NCI-H1092 treated with DMSO at 0.1 percent for 48 hours (cell line): ENCODE measurements at regions not wholly inside any gene's neighbourhood (a gene's known extent, or its start where the extent isn't known, plus 50 kb on each side); places are given as distances from the start of the nearest gene placed in this dataset.

Experiments used
- DNase-seq: peaks from one replicate; lab custom pipeline; 2025; lab: John Stamatoyannopoulos, UW

DNA sequence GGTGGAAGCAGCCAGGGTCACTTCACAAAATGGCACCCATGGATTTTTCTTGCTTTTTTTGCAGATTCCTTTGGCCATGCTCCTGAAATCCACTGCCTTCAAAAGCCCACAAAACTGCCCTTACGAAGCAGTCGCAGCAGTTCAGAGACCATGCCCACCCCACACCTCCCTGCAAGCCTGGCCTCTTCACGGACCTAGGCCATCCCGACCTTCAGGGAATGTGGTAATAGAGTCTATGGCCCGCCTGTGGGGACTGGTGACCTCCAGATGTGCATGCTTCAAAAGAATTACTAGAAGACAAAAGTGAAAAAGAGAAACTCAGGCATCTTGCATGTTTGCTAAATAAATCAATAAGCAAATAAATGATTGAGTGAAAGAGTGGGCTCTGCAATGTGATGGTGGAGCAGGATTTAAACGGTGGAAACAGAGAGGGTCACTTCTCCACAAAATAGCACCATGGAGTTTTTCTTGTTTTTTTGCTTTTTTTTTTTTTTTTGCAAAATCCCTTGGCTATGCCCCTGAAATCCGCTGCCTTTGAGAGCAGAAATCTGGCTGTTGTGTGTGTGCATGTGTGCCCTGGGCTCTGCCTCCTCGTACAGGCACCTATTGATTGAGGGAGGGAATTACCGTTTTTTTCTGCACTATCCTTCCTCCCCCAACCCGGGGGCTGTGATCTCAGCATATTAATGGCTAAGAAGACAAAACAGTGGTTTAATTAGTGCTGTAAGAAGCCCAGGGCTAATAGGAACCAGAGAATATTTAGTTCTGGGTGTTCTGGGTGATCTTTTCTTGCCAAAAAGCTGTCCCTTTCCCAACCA lies 107.4 kb downstream of the PXDC1 start:
- DNase-seq = no peak

GRCh38 chr6:3640868-3641267 lies 110.6 kb downstream of the PXDC1 start:
- DNase-seq = no peak

DNA sequence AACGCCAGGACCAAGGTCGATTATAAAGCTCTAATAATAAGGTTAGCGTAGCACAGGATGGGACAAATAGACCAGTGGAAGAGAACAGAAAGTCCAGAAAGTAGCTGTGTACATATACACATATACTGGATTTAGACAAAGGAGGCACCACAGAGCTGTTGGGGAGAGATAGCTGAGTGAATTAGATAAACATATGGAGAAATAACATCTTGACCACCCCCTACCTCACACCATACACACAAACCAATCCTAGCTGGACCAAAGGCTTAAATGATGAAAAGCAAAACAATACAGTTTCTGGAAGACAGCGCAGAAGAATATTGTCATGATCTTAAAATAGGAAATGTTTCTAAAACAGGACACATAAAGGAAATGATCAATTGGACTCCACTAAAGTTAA lies 112.9 kb downstream of the PXDC1 start:
- DNase-seq = no peak

- no peak for DNase-seq
These were observed 115.5 kb downstream of the PXDC1 start for GRCh38 chr6:3636060-3636459.

- DNase-seq = no peak
These were observed 116.0 kb downstream of the PXDC1 start for GRCh38 chr6:3635482-3635881.

DNA sequence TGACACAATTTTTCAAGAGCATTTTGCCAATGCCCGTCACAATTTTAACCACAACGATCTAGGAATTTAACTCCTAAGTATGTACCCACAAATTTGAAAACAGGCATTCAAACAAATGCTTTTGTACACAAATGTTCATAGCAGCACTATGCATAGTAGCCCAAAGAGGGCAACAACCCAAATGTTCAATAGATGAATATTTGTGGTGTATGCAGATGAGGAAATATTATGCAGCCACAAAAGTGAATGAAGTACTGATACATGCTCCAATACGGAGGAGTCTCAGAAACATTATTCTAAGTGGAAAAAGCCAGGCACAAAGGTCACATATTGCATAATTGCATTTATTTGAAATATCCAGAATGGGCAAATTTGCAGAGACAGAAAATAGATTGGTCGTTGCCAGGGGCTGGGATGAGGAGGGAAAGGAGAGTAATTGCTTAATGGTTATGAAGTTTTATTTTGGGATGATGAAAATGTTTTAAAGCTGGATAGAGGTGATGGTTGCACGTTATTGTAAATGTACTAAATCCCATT lies 117.2 kb downstream of the PXDC1 start:
- DNase-seq = no peak

DNA sequence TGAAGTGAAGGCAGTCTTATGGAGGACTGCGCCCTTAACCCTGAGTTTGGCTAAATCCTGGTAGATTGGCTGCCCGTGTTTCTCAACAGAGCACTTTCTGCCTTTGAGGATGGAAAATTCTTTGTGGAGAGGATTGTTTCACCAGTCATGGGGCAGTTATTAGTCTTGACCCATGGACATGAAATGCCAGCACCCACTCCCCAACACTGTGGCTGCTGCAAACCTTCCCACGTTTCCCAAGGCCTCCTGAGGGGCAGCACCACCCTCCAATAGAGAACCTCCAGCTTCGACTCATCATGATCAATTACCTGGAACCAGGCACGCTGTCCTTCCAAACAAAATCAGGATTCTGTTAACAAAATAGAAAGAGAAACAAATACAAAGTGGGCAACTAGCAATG lies 117.8 kb downstream of the PXDC1 start:
- no peak for DNase-seq

DNA sequence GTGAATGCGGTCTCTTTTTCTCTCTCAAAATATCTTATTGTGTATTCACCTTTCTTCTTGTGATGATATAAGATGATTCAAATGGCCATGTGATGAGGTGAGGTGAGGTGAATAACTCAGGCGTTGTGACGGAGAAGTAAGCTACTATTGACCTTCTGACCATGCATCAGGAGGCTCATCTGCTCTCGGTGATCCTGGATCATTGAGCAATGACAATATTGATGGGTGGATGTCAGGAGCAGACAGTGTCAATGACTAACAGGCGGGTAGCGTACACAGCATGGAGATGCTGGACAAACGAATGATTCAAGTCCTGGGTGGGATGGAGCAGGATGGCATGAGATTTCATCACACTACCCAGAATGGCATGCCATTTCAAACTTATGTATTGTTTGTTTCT lies 119.6 kb downstream of the PXDC1 start:
- no peak for DNase-seq

DNA sequence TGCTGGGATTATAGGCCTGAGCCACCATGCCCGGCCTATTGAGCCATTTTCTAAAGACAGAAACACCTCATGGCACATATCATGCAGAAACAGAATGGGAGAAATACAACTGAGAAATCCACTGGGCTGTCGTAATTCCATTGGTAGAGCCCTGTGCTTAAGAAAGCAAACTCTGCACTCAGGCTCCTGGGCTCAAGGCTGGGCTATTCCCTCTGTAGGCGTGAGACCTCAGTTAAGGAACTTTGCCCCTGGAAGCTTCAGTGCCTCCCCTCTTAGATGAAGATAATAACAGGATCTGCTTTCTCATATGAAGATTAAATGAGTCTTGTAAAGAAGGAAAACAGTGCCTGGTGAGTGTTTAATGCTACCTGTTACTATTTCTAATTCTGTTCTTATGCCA lies 120.3 kb downstream of the PXDC1 start:
- DNase-seq = no peak

- no peak for DNase-seq
These were observed 121.2 kb downstream of the PXDC1 start for GRCh38 chr6:3630258-3630835.

GRCh38 chr6:3627956-3628835 lies 123.3 kb downstream of the PXDC1 start:
- DNase-seq = no peak

GRCh38 chr6:3627501-3627900 lies 124.0 kb downstream of the PXDC1 start:
- DNase-seq = no peak

DNA sequence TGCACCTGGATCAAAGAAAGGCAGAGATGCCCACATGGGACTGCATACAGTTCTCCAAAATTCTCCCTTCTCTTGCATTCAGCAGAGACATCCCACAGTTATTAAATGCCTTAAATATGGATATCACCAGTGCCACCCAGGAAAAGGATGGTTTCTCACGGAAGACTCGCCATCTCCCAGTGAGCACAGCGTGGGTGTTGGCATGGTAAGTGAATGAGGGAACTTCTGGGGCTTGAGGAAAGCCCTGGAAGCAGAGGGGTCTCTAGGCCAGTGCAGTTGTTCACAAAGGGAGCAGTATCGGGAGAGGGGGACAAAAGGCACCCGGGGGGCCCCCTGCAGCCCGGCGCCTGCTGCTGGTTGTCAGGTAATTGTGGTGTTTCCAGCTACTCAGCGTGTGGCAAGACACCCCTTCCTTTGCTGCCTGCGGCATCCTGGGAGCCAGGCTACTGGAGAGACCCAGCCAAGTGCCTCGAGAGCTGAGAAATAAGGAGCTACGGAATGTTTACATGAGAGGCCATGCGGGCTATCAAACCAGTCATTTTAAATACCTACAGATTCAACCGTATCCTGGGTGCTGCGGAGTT lies 125.4 kb downstream of the PXDC1 start:
- no peak for DNase-seq

DNA sequence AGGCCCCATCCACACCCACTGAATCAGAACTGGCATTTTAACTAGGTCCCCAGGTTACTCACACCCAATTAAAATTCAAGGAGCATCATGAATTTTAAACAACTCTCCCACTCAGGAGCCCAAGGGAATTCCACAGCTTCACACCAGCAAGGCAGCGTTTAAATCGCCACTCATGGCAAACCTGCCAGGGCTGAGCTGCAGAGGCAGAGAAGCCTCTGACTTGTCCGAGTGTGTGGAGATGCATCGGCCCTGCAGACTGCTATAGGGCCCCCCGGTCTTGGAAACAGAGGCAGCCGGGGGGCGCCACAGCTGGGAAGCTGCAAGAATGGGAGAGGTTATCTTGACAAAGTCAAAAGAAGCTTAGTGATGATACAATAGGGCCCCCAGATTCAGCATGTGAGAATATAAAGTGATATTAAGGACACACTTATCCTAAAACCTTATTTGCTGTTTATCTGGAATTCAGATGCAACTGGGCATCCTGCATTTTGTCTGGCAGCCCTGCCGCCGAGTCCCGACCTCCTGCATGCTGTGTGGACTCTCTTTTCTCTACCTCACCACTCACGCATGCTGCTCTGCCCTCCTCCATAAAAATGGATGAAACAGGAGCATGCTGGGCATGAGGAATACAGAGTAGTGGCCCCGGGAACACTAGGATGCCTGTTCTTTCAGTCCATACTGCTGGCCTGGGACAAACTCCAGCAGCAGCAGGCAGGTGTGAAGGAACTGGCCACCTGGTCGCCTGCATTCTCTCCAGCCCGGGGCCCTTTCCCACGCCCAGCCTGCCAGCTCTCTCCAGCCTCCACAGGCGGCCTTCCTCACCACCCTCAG lies 126.1 kb downstream of the PXDC1 start:
- no peak for DNase-seq

DNA sequence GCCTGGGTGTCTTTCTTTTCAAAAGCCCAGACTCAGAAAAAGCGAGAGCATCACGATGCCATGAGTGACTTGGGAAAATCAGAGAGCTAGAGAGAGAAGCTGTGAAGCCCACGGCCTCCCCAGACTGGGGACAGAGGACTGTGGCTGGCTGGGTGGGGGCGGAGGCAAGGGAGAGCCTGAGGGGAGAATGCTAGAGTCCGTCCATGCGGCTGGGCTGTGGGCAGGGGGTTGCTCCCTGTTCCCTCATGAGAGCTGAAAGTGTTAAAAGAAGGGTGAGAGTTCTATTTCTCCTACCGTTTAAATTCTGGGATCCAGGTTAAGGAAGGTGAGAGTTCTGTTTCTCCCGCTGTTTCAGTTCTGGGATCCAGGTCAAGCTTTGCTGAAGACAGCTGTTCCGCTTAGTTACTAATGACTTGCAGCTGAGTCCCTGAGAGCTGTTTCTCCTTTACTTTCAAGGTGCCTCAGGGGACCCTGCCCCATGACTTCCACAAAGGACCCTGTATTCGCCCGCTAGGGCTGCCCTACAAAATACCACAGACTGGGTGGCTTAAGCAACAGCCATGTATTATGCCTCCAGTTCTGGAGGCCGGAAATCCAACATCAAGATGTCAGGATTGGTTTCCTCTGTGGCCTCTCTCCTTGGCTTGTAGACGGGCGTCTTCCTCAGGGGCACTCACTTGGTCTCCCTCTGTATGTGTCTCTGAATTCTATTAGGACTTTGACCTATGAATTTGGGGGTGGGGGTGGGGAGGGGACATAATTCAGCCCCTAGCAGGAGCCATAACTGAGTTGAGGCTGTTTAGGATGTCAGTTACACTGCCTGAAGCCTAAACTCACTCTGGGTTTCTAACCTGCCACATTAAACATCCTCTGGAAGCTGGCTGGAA lies 127.0 kb downstream of the PXDC1 start:
- no peak for DNase-seq

GRCh38 chr6:3623451-3624249 lies 127.9 kb downstream of the PXDC1 start:
- no peak for DNase-seq

GRCh38 chr6:3621411-3621810 lies 130.1 kb downstream of the PXDC1 start:
- DNase-seq = no peak

DNA sequence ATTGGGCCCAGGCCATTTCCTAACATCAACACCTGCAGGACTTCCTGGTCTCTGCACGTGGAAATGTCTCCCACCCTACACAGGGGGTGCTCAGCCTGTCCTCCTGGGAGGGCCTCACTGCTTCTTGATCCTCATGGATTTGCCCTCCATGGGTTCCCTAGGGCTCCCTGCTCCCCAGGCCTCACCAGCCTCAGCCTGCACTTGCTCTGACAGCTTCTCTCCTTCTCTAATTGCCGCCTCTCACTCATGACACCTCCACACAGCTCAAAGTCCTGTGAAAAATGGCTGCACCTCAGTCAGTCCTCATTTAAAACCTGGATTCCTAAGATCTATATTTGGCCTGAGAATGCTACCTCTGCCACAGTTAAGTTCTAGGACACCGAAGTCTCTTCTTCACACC lies 130.6 kb downstream of the PXDC1 start:
- no peak for DNase-seq

DNA sequence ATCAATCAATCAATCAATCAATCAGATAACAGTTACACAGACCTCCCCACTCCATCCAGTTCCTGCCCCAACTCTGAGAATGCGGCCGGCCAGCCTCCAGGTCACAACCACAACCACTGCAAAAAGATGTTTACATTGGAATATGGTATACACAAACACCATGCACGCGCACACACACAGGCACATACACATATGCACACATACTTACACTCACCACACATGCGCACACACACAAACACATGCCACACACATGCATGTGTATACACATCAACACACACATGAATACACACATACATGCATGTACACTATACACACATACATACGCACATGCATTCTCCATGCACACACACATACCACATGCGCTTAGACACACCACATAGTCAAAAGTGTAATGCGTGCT lies 131.1 kb downstream of the PXDC1 start:
- no peak for DNase-seq
